Endothelial cell of umbilical vein (primary cell): ENCODE measurements at regions not wholly inside any gene's neighbourhood (a gene's known extent, or its start where the extent isn't known, plus 50 kb on each side); places are given as distances from the start of the nearest gene placed in this dataset.

Source experiments
- BruUV-seq: library from RNA; stranded (reverse); fragments of 400-500 nt; replicated peaks from 2 replicates; lab custom pipeline; 2021; lab: Mats Ljungman, UMichigan
- CTCF ChIA-PET: fragments of 300-600, 350-600 bp; sonication (Branson Sonifier 250); formaldehyde crosslinking; loops from one replicate; lab custom pipeline; 2021; ENCODE audit warnings: antibody characterized with exemption, inconsistent platforms; lab: Charles Lee
- POLR2A ChIA-PET: fragments of 300-600, 350-600 bp; sonication (Branson Sonifier 250); formaldehyde crosslinking; loops from one replicate; lab custom pipeline; 2021; ENCODE audit warnings: antibody characterized with exemption, inconsistent platforms; lab: Charles Lee
- DNase-seq: peaks from one replicate; pipeline ENCODE4 v3.0.0-alpha.2; 2011; ENCODE audit warnings: low read depth, low spot score
- FAIRE-seq: peaks from 2 replicates; lab custom pipeline; 2011; peaks lifted over from hg19 to GRCh38; lab: Jason Lieb, UNC
- H2AFZ ChIP-seq: 2 replicates; pipeline ENCODE4 v1.6.0; 2012; ENCODE audit warnings: low read depth, low read length, control low read depth, inconsistent platforms
- H3K27ac ChIP-seq: 2 replicates; pipeline ENCODE4 v1.5.1; 2011; ENCODE audit warnings: low read depth, mild to moderate bottlenecking, control low read depth, low read length, moderate library complexity; ENCODE audit not compliant: insufficient read depth
- H3K27me3 ChIP-seq, 2 experiments: 2 replicates each; pipeline versions ENCODE4 v1.6.0 to v1.6.1; 2011; ENCODE audit warnings: low read length in 2 of 2, mixed read lengths in 1 of 2; ENCODE audit not compliant: control insufficient read depth in 2 of 2, insufficient read depth in 2 of 2
- H3K36me3 ChIP-seq, 2 experiments: 2 replicates in 1 of 2; 3 replicates in 1 of 2; pipeline ENCODE4 v1.5.1; 2011; ENCODE audit warnings: low read length in 2 of 2, mild to moderate bottlenecking in 1 of 2, moderate library complexity in 1 of 2; ENCODE audit not compliant: control insufficient read depth in 2 of 2, insufficient read depth in 2 of 2; ENCODE audit errors: extremely low read depth in 1 of 2
- H3K4me1 ChIP-seq: 3 replicates; pipeline ENCODE4 v1.5.1; 2011; ENCODE audit warnings: mild to moderate bottlenecking, low read length; ENCODE audit not compliant: control insufficient read depth, insufficient read depth; ENCODE audit errors: extremely low read depth
- H3K4me2 ChIP-seq: 2 replicates; pipeline ENCODE4 v1.6.1; 2011; ENCODE audit warnings: low read length, control low read depth, mixed read lengths; ENCODE audit not compliant: insufficient read depth
- H3K4me3 ChIP-seq, 3 experiments: fragments of 200-600 bp in 1 of 3; sonication (generic), shearing (Covaris generic) in 1 of 3; replicated peaks in 1 of 3; 2 replicates each; pipeline ENCODE4 v1.5.1; 2011 to 2016; ENCODE audit warnings: control low read depth in 3 of 3, low read length in 3 of 3, mild to moderate bottlenecking in 2 of 3, inconsistent platforms in 1 of 3, low read depth in 1 of 3, moderate library complexity in 1 of 3; ENCODE audit not compliant: insufficient read depth in 1 of 3
- H3K79me2 ChIP-seq: 2 replicates; pipeline ENCODE4 v1.6.0; 2012; ENCODE audit warnings: low read length, inconsistent platforms; ENCODE audit not compliant: control insufficient read depth, insufficient read depth
- H3K9ac ChIP-seq: replicated peaks from 2 replicates; pipeline ENCODE3; 2011; ENCODE audit warnings: low read length, control low read depth; ENCODE audit not compliant: insufficient read depth; ENCODE audit errors: extremely low read depth
- H3K9me1 ChIP-seq: replicated peaks from 3 replicates; pipeline ENCODE4 v1.6.0; 2011; ENCODE audit warnings: mild to moderate bottlenecking, low read length; ENCODE audit not compliant: control insufficient read depth, insufficient read depth; ENCODE audit errors: extremely low read depth
- H3K9me3 ChIP-seq: replicated peaks from 2 replicates; pipeline ENCODE4 v1.5.1; 2012; ENCODE audit warnings: low read length, inconsistent platforms; ENCODE audit not compliant: control insufficient read depth, insufficient read depth
- H4K20me1 ChIP-seq: replicated peaks from 2 replicates; pipeline ENCODE3; 2011; ENCODE audit warnings: mild to moderate bottlenecking, low read length; ENCODE audit not compliant: control insufficient read depth, insufficient read depth; ENCODE audit errors: extremely low read depth
- CTCF ChIP-seq, 2 donors: IDR thresholded peaks; 1 replicate in 1 of 2; 2 replicates in 1 of 2; pipeline ENCODE4 v1.5.1; 2011; ENCODE audit warnings: low read length in 2 of 2, mild to moderate bottlenecking in 2 of 2, moderate library complexity in 2 of 2, control low read depth in 1 of 2, inconsistent platforms in 1 of 2, low read depth in 1 of 2; ENCODE audit not compliant: insufficient read depth in 1 of 2; ENCODE audit errors: extremely low read depth in 1 of 2
- EZH2 ChIP-seq: IDR thresholded peaks from 2 replicates; pipeline ENCODE4 v1.6.1; 2012; ENCODE audit warnings: borderline replicate concordance, low read depth, mild to moderate bottlenecking, moderate library complexity, low read length, inconsistent platforms; ENCODE audit not compliant: severe bottlenecking
- FOS ChIP-seq: IDR thresholded peaks from 2 replicates; pipeline ENCODE4 v1.6.1; 2011; ENCODE audit warnings: mild to moderate bottlenecking, low read length, moderate library complexity, borderline replicate concordance; ENCODE audit not compliant: insufficient read depth
- GATA2 ChIP-seq: IDR thresholded peaks from 2 replicates; pipeline ENCODE4 v1.7.0; 2011; ENCODE audit warnings: low read depth, mild to moderate bottlenecking, moderate library complexity, mixed read lengths, low read length; ENCODE audit not compliant: insufficient read length, insufficient read depth
- JUN ChIP-seq: IDR thresholded peaks from 2 replicates; pipeline ENCODE4 v1.6.1; 2011; ENCODE audit warnings: borderline replicate concordance, low read depth; ENCODE audit not compliant: insufficient read length, insufficient read depth
- MAX ChIP-seq: IDR thresholded peaks from 2 replicates; pipeline ENCODE4 v1.6.1; 2011; ENCODE audit not compliant: insufficient read depth, insufficient read length
- MYC ChIP-seq: IDR thresholded peaks from one replicate; pipeline ENCODE4 v1.6.1; 2011; ENCODE audit warnings: mild to moderate bottlenecking, low read depth, low read length
- POLR2A ChIP-seq: IDR thresholded peaks from 2 replicates; pipeline ENCODE4 v1.6.1; 2012; ENCODE audit warnings: low read depth, mild to moderate bottlenecking, control low read depth, low read length
- POLR2AphosphoS5 ChIP-seq: IDR thresholded peaks from 2 replicates; pipeline ENCODE4 v1.6.1; 2012; ENCODE audit warnings: low read depth, mild to moderate bottlenecking, control low read depth, low read length, moderate library complexity; ENCODE audit not compliant: insufficient read depth
- dilution Hi-C: fragments of 300-500 bp; cut with MboI; formaldehyde crosslinking; loops from one replicate; pipeline ENCODE4 v1.15.0; 2019; ENCODE audit warnings: low sequenced_read_pairs; ENCODE audit not compliant: extremely low pct_ligation_motif_present
- intact Hi-C: fragments of 100-400 bp; cut with micrococcal nuclease; formaldehyde crosslinking; loops from one replicate; pipeline ENCODE4 v1.10.0; 2022

GRCh38 chr1:184291701-184292100 is 95.1 kb upstream of the C1orf21 start:
- no peak overlapping the region for H2AFZ ChIP-seq
- H3K36me3 ChIP-seq, result no peaks in the 10 kb centered on the region
- no peaks in the 10 kb centered on the region for H3K9me1 ChIP-seq
- dilution Hi-C loops (no loop called here), intact Hi-C loops (no loop called here)
- CTCF ChIA-PET, result no interaction called here
- H3K9ac ChIP-seq, result no peak overlapping the region
- TF ChIP-seq GATA2 (no peak), MAX (no peak), EZH2 (no peak), MYC (no peak), CTCF (IDR thresholded peaks at IDR 0.05; ENCODE audit: extremely low read depth in 1 of 2, insufficient read depth in 1 of 2, low read depth in 1 of 2, low read length in 2 of 2) (no peak), FOS (no peak), POLR2AphosphoS5 (no peak), POLR2A (no peak), JUN (no peak)
- BruUV-seq, result no TSS peak
- no peak overlapping the region for H3K27ac ChIP-seq
- peaks cover 7% of the 10 kb centered on the region for H3K4me1 ChIP-seq
- DNase-seq (no peak), FAIRE-seq (no peak)
- no peaks in the 10 kb centered on the region for H4K20me1 ChIP-seq
- no peak overlapping the region for H3K4me2 ChIP-seq
- no peaks in the 10 kb centered on the region for H3K27me3 ChIP-seq
- no peaks in the 10 kb centered on the region for H3K9me3 ChIP-seq
- POLR2A ChIA-PET, result no interaction called here
- H3K79me2 ChIP-seq, result no peaks in the 10 kb centered on the region
- H3K4me3 ChIP-seq, result no peak overlapping the region
